OCI-LY1 (cell line): ENCODE measurements at regions not wholly inside any gene's neighbourhood (a gene's known extent, or its start where the extent isn't known, plus 50 kb on each side); places are given as distances from the start of the nearest gene placed in this dataset.

Source experiments
- H2AFZ ChIP-seq: fragments of 200-600 bp; sonication (generic), shearing (Covaris generic); 2 replicates; pipeline ENCODE4 v1.6.0; 2014; ENCODE audit warnings: antibody characterized with exemption, mild to moderate bottlenecking, low read length
- H3F3A ChIP-seq: fragments of 200-600 bp; sonication (generic), shearing (Covaris generic); 2 replicates; pipeline ENCODE4 v1.6.0; 2014; ENCODE audit warnings: mild to moderate bottlenecking, antibody characterized with exemption, low read length, moderate library complexity; ENCODE audit not compliant: insufficient read depth
- H3K27ac ChIP-seq: fragments of 200-600 bp; sonication (generic); 2 replicates; pipeline ENCODE4 v1.5.1; 2014; ENCODE audit warnings: low read length, mixed run types, mild to moderate bottlenecking, low read depth; ENCODE audit not compliant: poor library complexity, severe bottlenecking
- H3K27me3 ChIP-seq: fragments of 200-600 bp; sonication (generic); 2 replicates; pipeline ENCODE4 v1.6.0; 2014; ENCODE audit warnings: antibody characterized with exemption, mild to moderate bottlenecking, low read length, moderate library complexity; ENCODE audit not compliant: insufficient read depth
- H3K36me3 ChIP-seq: fragments of 200-600 bp; sonication (generic); 2 replicates; pipeline ENCODE4 v1.6.1; 2014; ENCODE audit warnings: mild to moderate bottlenecking, antibody characterized with exemption, low read length, moderate library complexity, mixed read lengths; ENCODE audit not compliant: insufficient read depth
- H3K4me1 ChIP-seq: fragments of 200-600 bp; sonication (generic); 2 replicates; pipeline ENCODE4 v1.5.1; 2014; ENCODE audit warnings: mild to moderate bottlenecking, low read length, moderate library complexity; ENCODE audit not compliant: insufficient read depth, severe bottlenecking
- H3K4me2 ChIP-seq: fragments of 200-600 bp; sonication (generic), shearing (Covaris generic); 2 replicates; pipeline ENCODE4 v1.6.1; 2014; ENCODE audit warnings: low read length
- H3K4me3 ChIP-seq: fragments of 200-600 bp; sonication (generic); 2 replicates; pipeline ENCODE4 v1.5.1; 2014; ENCODE audit warnings: low read length, low read depth, mild to moderate bottlenecking, mixed read lengths; ENCODE audit not compliant: poor library complexity, severe bottlenecking
- H3K79me2 ChIP-seq: fragments of 200-600 bp; shearing (Covaris generic); 2 replicates; pipeline ENCODE4 v1.6.1; 2016; ENCODE audit warnings: mixed run types, low read length, mixed read lengths; ENCODE audit not compliant: insufficient read depth
- H3K9ac ChIP-seq: fragments of 200-600 bp; sonication (generic), shearing (Covaris generic); 2 replicates; pipeline ENCODE4 v1.6.1; 2014; ENCODE audit warnings: mild to moderate bottlenecking, low read length, mixed read lengths
- H3K9me2 ChIP-seq: fragments of 200-600 bp; sonication (generic), shearing (Covaris generic); 2 replicates; pipeline ENCODE4 v1.6.1; 2014; ENCODE audit warnings: low read depth, mild to moderate bottlenecking, low read length, mixed read lengths
- H3K9me3 ChIP-seq: fragments of 200-600 bp; shearing (Covaris generic); 2 replicates; pipeline ENCODE4 v1.6.1; 2014; ENCODE audit warnings: low read length, mixed read lengths
- H4K20me1 ChIP-seq: fragments of 200-600 bp; sonication (generic), shearing (Covaris generic); 2 replicates; pipeline ENCODE4 v1.6.0; 2016; ENCODE audit warnings: mild to moderate bottlenecking, low read length; ENCODE audit not compliant: insufficient read depth
- CTCF ChIP-seq: fragments of 200-600 bp; sonication (generic), shearing (Covaris generic); IDR thresholded peaks from 2 replicates; pipeline ENCODE4 v1.5.1; 2017; ENCODE audit warnings: mild to moderate bottlenecking, antibody characterized with exemption, low read length, moderate library complexity, mixed read lengths
- EZH2 ChIP-seq: fragments of 200-600 bp; sonication (generic), shearing (Covaris generic); IDR thresholded peaks from 2 replicates; pipeline ENCODE4 v1.8.0; 2017; ENCODE audit warnings: borderline replicate concordance, mixed run types, mild to moderate bottlenecking, antibody characterized with exemption, low read length, moderate library complexity, mixed read lengths

- Histone ChIP-seq H3K4me2 (no peak overlapping the region), H3K27ac (no peak overlapping the region), H3K36me3 (no peaks in the 10 kb centered on the region), H3K4me3 (no peak overlapping the region), H3F3A (no peaks in the 10 kb centered on the region), H3K4me1 (no peaks in the 10 kb centered on the region), H3K79me2 (no peaks in the 10 kb centered on the region), H3K9me3 (no peaks in the 10 kb centered on the region), H2AFZ (no peak overlapping the region), H3K27me3 (no peaks in the 10 kb centered on the region), H3K9ac (no peak overlapping the region), H4K20me1 (no peaks in the 10 kb centered on the region), H3K9me2 (no peaks in the 10 kb centered on the region)
- TF ChIP-seq EZH2 = no peak
- no peak for TF ChIP-seq CTCF
Measured at GRCh38 chr7:46738796-46739195, 817.7 kb upstream of the IGFBP3 start.

DNA sequence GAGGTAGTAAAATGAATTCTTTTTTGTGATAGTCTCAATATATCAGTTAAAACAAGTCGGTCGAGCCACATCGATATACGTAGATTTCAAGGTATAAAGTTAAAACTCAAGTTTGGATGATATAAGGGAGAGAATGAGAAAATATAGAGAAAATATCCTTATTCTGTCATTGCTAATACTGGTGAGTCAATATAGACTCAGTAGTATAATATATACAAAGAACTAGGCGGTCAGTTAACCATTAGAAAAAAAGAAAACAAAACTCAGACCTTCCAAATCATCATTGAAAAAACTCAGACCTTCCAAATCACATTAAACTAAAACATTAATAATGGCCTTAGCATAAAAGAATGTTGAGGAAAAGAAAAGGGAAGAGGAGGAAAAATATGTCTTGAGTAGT lies 817.1 kb upstream of the IGFBP3 start:
- Histone ChIP-seq H3F3A (no peaks in the 10 kb centered on the region), H3K36me3 (no peaks in the 10 kb centered on the region), H3K79me2 (no peaks in the 10 kb centered on the region), H3K4me2 (no peak overlapping the region), H3K4me1 (no peaks in the 10 kb centered on the region), H3K9ac (no peak overlapping the region), H3K9me3 (no peaks in the 10 kb centered on the region), H3K9me2 (no peaks in the 10 kb centered on the region), H3K27ac (no peak overlapping the region), H2AFZ (no peak overlapping the region), H4K20me1 (no peaks in the 10 kb centered on the region), H3K27me3 (no peaks in the 10 kb centered on the region), H3K4me3 (no peak overlapping the region)
- no peak for TF ChIP-seq EZH2
- no peak for TF ChIP-seq CTCF

DNA sequence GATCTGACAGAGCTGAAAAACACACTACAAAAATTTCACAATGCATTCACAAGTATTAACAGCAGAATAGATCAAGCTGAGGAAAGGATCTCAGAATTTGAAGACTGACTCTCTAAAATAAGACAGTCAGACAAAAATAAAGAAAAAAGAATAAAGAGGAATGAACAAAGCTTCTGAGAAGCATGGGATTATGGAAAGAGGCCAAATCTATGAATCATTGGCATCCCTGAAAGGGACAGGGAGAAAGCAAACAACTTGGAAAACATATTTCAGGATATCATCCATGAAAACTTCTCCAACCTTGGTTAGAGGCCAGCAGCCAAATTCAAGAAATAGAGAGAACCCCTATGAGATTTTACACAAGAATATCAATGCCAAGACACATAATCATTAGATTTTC lies 804.8 kb upstream of the IGFBP3 start:
- TF ChIP-seq EZH2 (no peak), CTCF (no peak)
- no peaks in the 10 kb centered on the region for H3K9me2 ChIP-seq
- H3K36me3 ChIP-seq = no peaks in the 10 kb centered on the region
- H3K27me3 ChIP-seq = no peaks in the 10 kb centered on the region
- H3K79me2 ChIP-seq = no peaks in the 10 kb centered on the region
- no peaks in the 10 kb centered on the region for H3F3A ChIP-seq
- no peaks in the 10 kb centered on the region for H3K4me1 ChIP-seq
- H3K4me3 ChIP-seq = no peak overlapping the region
- no peak overlapping the region for H2AFZ ChIP-seq
- H3K9me3 ChIP-seq = no peaks in the 10 kb centered on the region
- H4K20me1 ChIP-seq = no peaks in the 10 kb centered on the region
- no peak overlapping the region for H3K4me2 ChIP-seq
- H3K9ac ChIP-seq = no peak overlapping the region
- H3K27ac ChIP-seq = no peak overlapping the region
